ENCODE measurements at regions not wholly inside any gene's neighbourhood (a gene's known extent, or its start where the extent isn't known, plus 50 kb on each side); places are given as distances from the start of the nearest gene placed in this dataset.

- TF ChIP-seq, protein P1, sequence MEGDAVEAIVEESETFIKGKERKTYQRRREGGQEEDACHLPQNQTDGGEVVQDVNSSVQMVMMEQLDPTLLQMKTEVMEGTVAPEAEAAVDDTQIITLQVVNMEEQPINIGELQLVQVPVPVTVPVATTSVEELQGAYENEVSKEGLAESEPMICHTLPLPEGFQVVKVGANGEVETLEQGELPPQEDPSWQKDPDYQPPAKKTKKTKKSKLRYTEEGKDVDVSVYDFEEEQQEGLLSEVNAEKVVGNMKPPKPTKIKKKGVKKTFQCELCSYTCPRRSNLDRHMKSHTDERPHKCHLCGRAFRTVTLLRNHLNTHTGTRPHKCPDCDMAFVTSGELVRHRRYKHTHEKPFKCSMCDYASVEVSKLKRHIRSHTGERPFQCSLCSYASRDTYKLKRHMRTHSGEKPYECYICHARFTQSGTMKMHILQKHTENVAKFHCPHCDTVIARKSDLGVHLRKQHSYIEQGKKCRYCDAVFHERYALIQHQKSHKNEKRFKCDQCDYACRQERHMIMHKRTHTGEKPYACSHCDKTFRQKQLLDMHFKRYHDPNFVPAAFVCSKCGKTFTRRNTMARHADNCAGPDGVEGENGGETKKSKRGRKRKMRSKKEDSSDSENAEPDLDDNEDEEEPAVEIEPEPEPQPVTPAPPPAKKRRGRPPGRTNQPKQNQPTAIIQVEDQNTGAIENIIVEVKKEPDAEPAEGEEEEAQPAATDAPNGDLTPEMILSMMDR (IDR thresholded peaks at IDR 0.05; ENCODE audit: insufficient read depth, low read depth, low read length, missing control alignments) = no peak
- no peak for DNase-seq (ENCODE audit: low read depth)
- H3K4me3 ChIP-seq (ENCODE audit: low read depth, low read length) = no peak overlapping the region
Measured at GRCh38 chr6:965343-965742, 272.4 kb upstream of the EXOC2 start.

DNA sequence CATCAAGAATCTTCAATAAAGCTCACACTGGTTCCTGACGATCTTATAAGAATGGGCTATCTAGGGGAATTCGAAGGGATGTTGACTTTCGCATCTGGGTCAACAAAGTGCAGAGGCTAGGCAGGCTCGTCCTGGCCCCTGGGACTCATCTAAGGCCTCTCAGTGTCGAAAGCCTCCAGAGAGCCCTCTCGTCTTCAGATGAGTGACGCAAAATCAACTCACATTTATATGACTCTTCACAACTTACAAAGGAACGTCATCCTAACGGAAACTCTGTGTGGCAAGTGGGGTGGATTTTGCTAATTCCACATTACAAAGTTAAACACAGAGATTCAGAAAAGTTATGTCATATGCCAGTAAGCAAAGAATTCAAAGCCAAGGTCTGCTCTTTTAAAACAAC lies 270.5 kb upstream of the EXOC2 start:
- DNase-seq (ENCODE audit: low read depth) = no peak
- H3K4me3 ChIP-seq (ENCODE audit: low read depth, low read length) = no peak overlapping the region
- TF ChIP-seq, protein P1 (IDR thresholded peaks at IDR 0.05; ENCODE audit: insufficient read depth, low read depth, low read length, missing control alignments) = no peak

GRCh38 chr6:961407-961960 lies 268.5 kb upstream of the EXOC2 start:
- H3K4me3 ChIP-seq (ENCODE audit: low read depth, low read length) = no peak overlapping the region
- no peak for DNase-seq (ENCODE audit: low read depth)
- TF ChIP-seq, protein P1 (IDR thresholded peaks at IDR 0.05; ENCODE audit: insufficient read depth, low read depth, low read length, missing control alignments) = no peak

GRCh38 chr6:960356-960755 lies 267.4 kb upstream of the EXOC2 start:
- no peak overlapping the region for H3K4me3 ChIP-seq (ENCODE audit: low read depth, low read length)
- TF ChIP-seq, protein P1 (IDR thresholded peaks at IDR 0.05; ENCODE audit: insufficient read depth, low read depth, low read length, missing control alignments) = no peak
- no peak for DNase-seq (ENCODE audit: low read depth)

DNA sequence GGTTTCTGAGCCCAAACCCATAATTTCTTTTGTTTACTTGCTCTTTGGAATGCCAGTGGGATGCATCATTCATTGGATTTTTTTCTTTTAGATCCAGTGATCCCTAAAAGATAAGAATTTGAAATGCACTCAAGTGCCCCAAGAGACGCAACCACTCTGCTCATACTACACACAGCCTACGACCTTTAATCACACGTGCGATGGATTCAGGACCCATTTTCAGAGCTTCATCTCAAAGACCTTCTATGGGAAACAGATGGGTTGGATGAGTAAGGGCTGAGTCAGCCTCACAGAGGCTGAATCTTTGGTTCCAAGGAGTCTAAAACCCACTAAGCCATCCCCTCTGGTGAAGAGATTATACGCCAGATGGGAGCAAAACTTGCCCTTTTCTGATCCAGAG lies 265.5 kb upstream of the EXOC2 start:
- no peak for DNase-seq (ENCODE audit: low read depth)
- no peak overlapping the region for H3K4me3 ChIP-seq (ENCODE audit: low read depth, low read length)
- TF ChIP-seq, protein P1 (IDR thresholded peaks at IDR 0.05; ENCODE audit: insufficient read depth, low read depth, low read length, missing control alignments) = no peak

GRCh38 chr6:951399-952181 lies 258.7 kb upstream of the EXOC2 start:
- no peak for DNase-seq (ENCODE audit: low read depth)
- TF ChIP-seq, protein P1 (IDR thresholded peaks at IDR 0.05; ENCODE audit: insufficient read depth, low read depth, low read length, missing control alignments) = no peak

More at GRCh38 chr6:951399-952181, 258.7 kb upstream of the EXOC2 start:
- no peak overlapping the region for H3K4me3 ChIP-seq (ENCODE audit: low read depth, low read length)
